H1 (cell line): ENCODE measurements at regions not wholly inside any gene's neighbourhood (a gene's known extent, or its start where the extent isn't known, plus 50 kb on each side); places are given as distances from the start of the nearest gene placed in this dataset.

Source experiments
- CTCF ChIA-PET: fragments of 300-600 bp; sonication (Branson Sonifier 250); formaldehyde crosslinking; loops from one replicate; lab custom pipeline; 2021; ENCODE audit not compliant: partially characterized antibody; lab: Charles Lee
- POLR2A ChIA-PET: fragments of 300-600 bp; sonication (Branson Sonifier 250); formaldehyde crosslinking; loops from one replicate; lab custom pipeline; 2021; ENCODE audit warnings: inconsistent platforms; ENCODE audit not compliant: partially characterized antibody; lab: Charles Lee
- DNase-seq, 2 experiments: peaks; one replicate each; pipeline versions ENCODE4 v3.0.0 to v3.0.0-alpha.2; 2010 to 2022; ENCODE audit warnings: low spot score in 2 of 2, low read depth in 1 of 2, mixed read lengths in 1 of 2
- FAIRE-seq: peaks from 2 replicates; lab custom pipeline; 2011; peaks lifted over from hg19 to GRCh38; lab: Jason Lieb, UNC
- H2AFZ ChIP-seq: 2 replicates; pipeline ENCODE4 v1.8.1; 2012; ENCODE audit warnings: low read length, inconsistent platforms
- H2AK5ac ChIP-seq: 2 replicates; pipeline ENCODE4 v1.6.1; 2013; ENCODE audit warnings: low read depth, low read length
- H2BK120ac ChIP-seq: replicated peaks from 2 replicates; pipeline ENCODE3; 2013; ENCODE audit warnings: low read depth, low read length, inconsistent platforms
- H2BK12ac ChIP-seq: 2 replicates; pipeline ENCODE4 v1.6.1; 2013; ENCODE audit warnings: low read depth, low read length
- H2BK15ac ChIP-seq: 2 replicates; pipeline ENCODE4 v1.6.1; 2013; ENCODE audit warnings: low read length
- H2BK20ac ChIP-seq: 2 replicates; pipeline ENCODE4 v1.6.1; 2013; ENCODE audit warnings: low read length
- H2BK5ac ChIP-seq: 2 replicates; pipeline ENCODE4 v1.6.1; 2013; ENCODE audit warnings: low read depth, low read length
- H3K14ac ChIP-seq: 2 replicates; pipeline ENCODE4 v1.6.1; 2013; ENCODE audit warnings: inconsistent platforms; ENCODE audit not compliant: insufficient read length
- H3K18ac ChIP-seq: 2 replicates; pipeline ENCODE4 v1.6.1; 2013; ENCODE audit warnings: low read length; ENCODE audit errors: extremely low read depth
- H3K23ac ChIP-seq: 2 replicates; pipeline ENCODE4 v1.6.1; 2013; ENCODE audit warnings: inconsistent platforms; ENCODE audit not compliant: insufficient read length
- H3K23me2 ChIP-seq: 2 replicates; pipeline ENCODE4 v1.6.1; 2013; ENCODE audit warnings: low read depth, low read length
- H3K27ac ChIP-seq: 2 replicates; pipeline ENCODE4 v1.6.1; 2011; ENCODE audit warnings: low read depth, low read length, inconsistent platforms
- H3K27me3 ChIP-seq, 4 experiments: replicated peaks in 1 of 4; 1 replicate in 1 of 4; 2 replicates in 3 of 4; pipeline versions ENCODE4 v1.6.1 to v1.8.1; 2011 to 2013; ENCODE audit warnings: low read length in 3 of 4, mild to moderate bottlenecking in 3 of 4, inconsistent platforms in 2 of 4, mixed read lengths in 2 of 4, moderate library complexity in 1 of 4; ENCODE audit not compliant: control insufficient read depth in 3 of 4, insufficient read depth in 3 of 4; ENCODE audit errors: extremely low read depth in 1 of 4
- H3K36me3 ChIP-seq, 4 experiments: 2 replicates each; pipeline versions ENCODE4 v1.6.1 to v1.8.1; 2011 to 2013; ENCODE audit warnings: mild to moderate bottlenecking in 4 of 4, low read length in 3 of 4, moderate library complexity in 2 of 4, control low read depth in 1 of 4, inconsistent platforms in 1 of 4; ENCODE audit not compliant: insufficient read depth in 4 of 4, control insufficient read depth in 2 of 4
- H3K4ac ChIP-seq: replicated peaks from 2 replicates; pipeline ENCODE3; 2013; ENCODE audit warnings: low read length, low read depth, mixed read lengths, inconsistent platforms; ENCODE audit not compliant: insufficient read length
- H3K4me1 ChIP-seq, 4 experiments: replicated peaks in 1 of 4; 1 replicate in 1 of 4; 2 replicates in 3 of 4; pipeline versions ENCODE4 v1.6.1 to v1.8.1; 2011 to 2013; ENCODE audit warnings: low read length in 3 of 4, inconsistent platforms in 2 of 4, mixed read lengths in 1 of 4; ENCODE audit not compliant: insufficient read depth in 4 of 4, control insufficient read depth in 3 of 4
- H3K4me2 ChIP-seq, 2 experiments: 2 replicates each; pipeline versions ENCODE4 v1.6.1 to v1.8.1; 2011 to 2013; ENCODE audit warnings: low read depth in 2 of 2, low read length in 2 of 2, control low read depth in 1 of 2, inconsistent platforms in 1 of 2, mild to moderate bottlenecking in 1 of 2; ENCODE audit not compliant: insufficient read depth in 1 of 2
- H3K4me3 ChIP-seq, 4 experiments: fragments of 200-600, 300-600 bp in 1 of 4; sonication (generic), shearing (Covaris generic), sonication (Bioruptor Twin) in 1 of 4; 2 replicates each; pipeline versions ENCODE4 v1.5.1 to v1.8.1; 2011 to 2016; ENCODE audit warnings: low read length in 4 of 4, low read depth in 3 of 4, control low read depth in 2 of 4, inconsistent platforms in 2 of 4, mild to moderate bottlenecking in 2 of 4, mixed read lengths in 1 of 4, moderate library complexity in 1 of 4; ENCODE audit not compliant: insufficient read depth in 2 of 4; ENCODE audit errors: extremely low read depth in 1 of 4
- H3K56ac ChIP-seq: replicated peaks from 2 replicates; pipeline ENCODE3; 2013; ENCODE audit warnings: low read depth, mild to moderate bottlenecking, mixed read lengths, low read length, inconsistent platforms; ENCODE audit not compliant: insufficient read length
- H3K79me1 ChIP-seq: 2 replicates; pipeline ENCODE4 v1.6.1; 2013; ENCODE audit warnings: low read depth, low read length, control low read depth
- H3K79me2 ChIP-seq, 2 experiments: 2 replicates each; pipeline versions ENCODE4 v1.6.1 to v1.8.1; 2012 to 2013; ENCODE audit warnings: low read length in 2 of 2, mild to moderate bottlenecking in 2 of 2, inconsistent platforms in 1 of 2; ENCODE audit not compliant: insufficient read depth in 2 of 2, control insufficient read depth in 1 of 2
- H3K9ac ChIP-seq, 4 experiments: replicated peaks in 1 of 4; 1 replicate in 1 of 4; 2 replicates in 3 of 4; pipeline versions ENCODE4 v1.6.1 to v1.8.1; 2011 to 2013; ENCODE audit warnings: low read depth in 3 of 4, low read length in 3 of 4, control low read depth in 2 of 4, mild to moderate bottlenecking in 2 of 4, moderate library complexity in 2 of 4, inconsistent platforms in 1 of 4; ENCODE audit errors: extremely low read depth in 1 of 4
- H3K9me3 ChIP-seq, 2 experiments: 2 replicates each; pipeline versions ENCODE4 v1.6.1 to v1.8.1; 2012 to 2013; ENCODE audit warnings: mild to moderate bottlenecking in 2 of 2, moderate library complexity in 2 of 2, control low read depth in 1 of 2, inconsistent platforms in 1 of 2, low read depth in 1 of 2, low read length in 1 of 2, mixed read lengths in 1 of 2; ENCODE audit not compliant: insufficient read depth in 2 of 2
- H4K20me1 ChIP-seq, 2 experiments: replicated peaks in 1 of 2; 2 replicates each; pipeline versions ENCODE3 to v1.8.1; 2011 to 2013; ENCODE audit warnings: inconsistent platforms in 2 of 2, low read length in 2 of 2, mild to moderate bottlenecking in 1 of 2; ENCODE audit not compliant: insufficient read depth in 2 of 2, control insufficient read depth in 1 of 2
- H4K5ac ChIP-seq: 2 replicates; pipeline ENCODE4 v1.6.1; 2013; ENCODE audit warnings: low read length, low read depth, mixed read lengths, inconsistent platforms; ENCODE audit not compliant: insufficient read length
- H4K8ac ChIP-seq: 2 replicates; pipeline ENCODE4 v1.8.0; 2013; ENCODE audit warnings: mild to moderate bottlenecking, moderate library complexity, low read length, inconsistent platforms; ENCODE audit not compliant: insufficient read depth; ENCODE audit errors: extremely low read depth
- H4K91ac ChIP-seq: replicated peaks from 2 replicates; pipeline ENCODE3; 2013; ENCODE audit warnings: low read length, mixed read lengths, inconsistent platforms; ENCODE audit not compliant: insufficient read length
- CTBP2 ChIP-seq: IDR thresholded peaks from 2 replicates; pipeline ENCODE4 v1.7.0; 2011; ENCODE audit warnings: borderline replicate concordance, mild to moderate bottlenecking, moderate library complexity, mixed read lengths, low read length; ENCODE audit not compliant: insufficient read depth, insufficient read length
- CTCF ChIP-seq, 3 experiments: IDR thresholded peaks; 1 replicate in 2 of 3; 2 replicates in 1 of 3; pipeline versions ENCODE4 v1.5.1 to v1.6.1; 2011; ENCODE audit warnings: low read length in 3 of 3, mild to moderate bottlenecking in 3 of 3, inconsistent platforms in 2 of 3, low read depth in 1 of 3, moderate library complexity in 1 of 3; ENCODE audit not compliant: insufficient read depth in 1 of 3; ENCODE audit errors: control extremely low read depth in 1 of 3
- E2F6 ChIP-seq: IDR thresholded peaks from 2 replicates; pipeline ENCODE4 v1.6.1; 2012; ENCODE audit warnings: inconsistent platforms
- MAX ChIP-seq: IDR thresholded peaks from 2 replicates; pipeline ENCODE4 v1.6.1; 2012; ENCODE audit warnings: inconsistent platforms
- RAD21 ChIP-seq, 2 experiments: IDR thresholded peaks in 1 of 2; conservative IDR thresholded peaks in 1 of 2; 2 replicates each; pipeline ENCODE4 v1.6.1; 2011; ENCODE audit warnings: low read depth in 2 of 2, low read length in 2 of 2, improper control_type of control experiment in 1 of 2, inconsistent platforms in 1 of 2, mild to moderate bottlenecking in 1 of 2, moderate library complexity in 1 of 2
- WGBS, 2 experiments: shearing (Covaris generic) in 1 of 2; methylation state at CpG; one replicate each; pipeline versions ENCODE4 v1.1.6 to v1.1.7; 2013 to 2015; ENCODE audit warnings: low lambda C conversion rate in 2 of 2, mixed read lengths in 2 of 2, inconsistent platforms in 1 of 2, low coverage in 1 of 2, missing lambda C conversion rate in 1 of 2; ENCODE audit not compliant: insufficient replicate concordance in 2 of 2, insufficient coverage in 1 of 2, insufficient read length in 1 of 2; ENCODE audit errors: extremely low coverage in 1 of 2, missing lambda C conversion rate in 1 of 2; 5-methylcytosine and 5-hydroxymethylcytosine counted together

- ChIA-PET CTCF (interaction anchor here (0.7 to 3.5 kb wide), 9 partner anchors 8 to 276 kb away, joined by 3 to 10 read pairs (median 3); no protein-coding TSS in a partner anchor), POLR2A (no interaction called here)
- no peak overlapping the region for H3K56ac ChIP-seq
- no peak overlapping the region for H2BK20ac ChIP-seq
- TF ChIP-seq E2F6, result peak; percentile 93
- no peak for TF ChIP-seq CTBP2
- peak in 1 of 2 experiments; percentile 30; a peak in 2 of 4 replicates for TF ChIP-seq RAD21 (IDR thresholded peaks at IDR 0.05 in 1 of 2, conservative IDR thresholded peaks at IDR 0.05 in 1 of 2; ENCODE audit: low read depth in 2 of 2, low read length in 2 of 2)
- peak; percentile 60 for TF ChIP-seq MAX
- peak in 2 of 3 experiments; percentile 26 to 33; a peak in 3 of 4 replicates for TF ChIP-seq CTCF (IDR thresholded peaks at IDR 0.05; ENCODE audit: control extremely low read depth in 1 of 3, insufficient read depth in 1 of 3, low read depth in 1 of 3, low read length in 3 of 3)
- H3K27me3 ChIP-seq, result no peaks in the 10 kb centered on the region
- H3K4ac ChIP-seq, result no peak overlapping the region
- H2AFZ ChIP-seq, result no peak overlapping the region
- no peak overlapping the region for H2BK12ac ChIP-seq
- H4K8ac ChIP-seq, result no peak overlapping the region
- 90% methylated on average over 4 of the region's 4 CpGs; no CpG with 5 or more reads in 1 of the 2 experiments for WGBS, 2 experiments
- no peaks in the 10 kb centered on the region for H3K23me2 ChIP-seq
- no peak overlapping the region for H2BK120ac ChIP-seq
- H3K14ac ChIP-seq, result no peak overlapping the region
- no peak overlapping the region for H3K4me2 ChIP-seq
- no peaks in the 10 kb centered on the region for H3K79me2 ChIP-seq
- no peak overlapping the region for H4K91ac ChIP-seq
- FAIRE-seq, result no peak
- no peaks in the 10 kb centered on the region for H3K36me3 ChIP-seq
- no peak overlapping the region for H3K4me3 ChIP-seq
- no peaks in the 10 kb centered on the region for H3K79me1 ChIP-seq
- no peak overlapping the region for H2BK5ac ChIP-seq
- no peak overlapping the region for H2BK15ac ChIP-seq
- no peaks in the 10 kb centered on the region for H3K9me3 ChIP-seq
- no peak overlapping the region for H2AK5ac ChIP-seq
- H3K4me1 ChIP-seq, result no peaks in the 10 kb centered on the region; a peak in 1 of 7 replicates
- no peak overlapping the region for H3K23ac ChIP-seq
- H4K20me1 ChIP-seq, result no peaks in the 10 kb centered on the region
- no peak overlapping the region for H3K18ac ChIP-seq
- no peak overlapping the region for H3K27ac ChIP-seq
- H3K9ac ChIP-seq, result no peak overlapping the region
- no peak overlapping the region for H4K5ac ChIP-seq
- no peak for DNase-seq
These were observed 308.5 kb upstream of the NFE2L3 start for GRCh38 chr7:25843467-25843866.
